ENCODE measurements at regions not wholly inside any gene's neighbourhood (a gene's known extent, or its start where the extent isn't known, plus 50 kb on each side); places are given as distances from the start of the nearest gene placed in this dataset.

DNA sequence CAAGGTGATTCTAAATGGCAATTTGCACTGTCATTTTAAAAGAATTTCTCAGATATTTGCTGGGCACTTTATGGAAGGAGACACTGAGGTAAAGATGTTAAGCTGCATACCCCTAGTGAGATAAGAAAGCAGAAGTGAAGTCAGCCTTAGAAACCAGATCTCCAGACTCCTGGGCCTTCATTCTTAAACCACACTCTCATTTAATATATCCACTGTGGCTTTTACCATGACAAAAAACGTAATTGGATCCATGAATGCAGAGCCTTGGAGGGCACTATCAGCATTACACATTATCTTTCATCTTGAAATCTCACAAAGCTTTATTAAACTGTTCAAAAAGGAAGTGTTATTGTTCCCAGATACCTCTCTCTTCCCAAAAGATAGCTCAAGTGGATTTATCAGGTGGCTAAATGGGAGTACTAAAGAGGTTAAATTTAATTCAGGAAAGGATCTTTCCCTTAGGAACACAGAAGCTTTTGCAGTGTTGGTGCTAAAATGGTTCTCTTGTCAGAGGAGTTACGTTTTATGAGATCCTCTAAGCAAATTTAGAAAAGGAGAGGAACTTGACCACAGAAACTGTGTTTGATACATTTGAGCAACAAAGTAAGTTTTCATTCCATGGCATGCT lies 1060.4 kb downstream of the EFNB2 start:
- no peak for TF ChIP-seq POLR2AphosphoS5 (IDR thresholded peaks at IDR 0.05; ENCODE audit: low read depth, low read length)
- TF ChIP-seq POLR2A (IDR thresholded peaks at IDR 0.05; ENCODE audit: low read depth, low read length), result no peak

Data from GM12892 (cell line).